ENCODE measurements at regions not wholly inside any gene's neighbourhood (a gene's known extent, or its start where the extent isn't known, plus 50 kb on each side); places are given as distances from the start of the nearest gene placed in this dataset.

GRCh38 chr2:198394208-198394607 lies 589.8 kb downstream of the PLCL1 start:
- H3K4me3 ChIP-seq (ENCODE audit: low read depth, low read length) = no peak overlapping the region
- no peak for TF ChIP-seq CTCF (IDR thresholded peaks at IDR 0.05; ENCODE audit: insufficient read depth, low read length)
- DNase-seq (ENCODE audit: low read depth) = no peak

- no peak for TF ChIP-seq CTCF (IDR thresholded peaks at IDR 0.05; ENCODE audit: insufficient read depth, low read length)
- no peak for DNase-seq (ENCODE audit: low read depth)
- H3K4me3 ChIP-seq (ENCODE audit: low read depth, low read length) = no peak overlapping the region
These were observed 586.3 kb downstream of the PLCL1 start for GRCh38 chr2:198390670-198391069.

- no peak for TF ChIP-seq CTCF (IDR thresholded peaks at IDR 0.05; ENCODE audit: insufficient read depth, low read length)
- no peak overlapping the region for H3K4me3 ChIP-seq (ENCODE audit: low read depth, low read length)
- no peak for DNase-seq (ENCODE audit: low read depth)
These were observed 583.3 kb downstream of the PLCL1 start for GRCh38 chr2:198387677-198388076.

- TF ChIP-seq CTCF (IDR thresholded peaks at IDR 0.05; ENCODE audit: insufficient read depth, low read length) = no peak
- no peak overlapping the region for H3K4me3 ChIP-seq (ENCODE audit: low read depth, low read length)
- no peak for DNase-seq (ENCODE audit: low read depth)
These were observed 581.5 kb downstream of the PLCL1 start for GRCh38 chr2:198385856-198386255.

- no peak overlapping the region for H3K4me3 ChIP-seq (ENCODE audit: low read depth, low read length)
- DNase-seq (ENCODE audit: low read depth) = no peak
- TF ChIP-seq CTCF (IDR thresholded peaks at IDR 0.05; ENCODE audit: insufficient read depth, low read length) = no peak
These were observed 580.9 kb downstream of the PLCL1 start for GRCh38 chr2:198385326-198385725.

- DNase-seq (ENCODE audit: low read depth) = no peak
- no peak for TF ChIP-seq CTCF (IDR thresholded peaks at IDR 0.05; ENCODE audit: insufficient read depth, low read length)
- H3K4me3 ChIP-seq (ENCODE audit: low read depth, low read length) = no peak overlapping the region
These were observed 579.0 kb downstream of the PLCL1 start for GRCh38 chr2:198383392-198383791.

GRCh38 chr2:198382811-198383210 lies 578.4 kb downstream of the PLCL1 start:
- no peak for TF ChIP-seq CTCF (IDR thresholded peaks at IDR 0.05; ENCODE audit: insufficient read depth, low read length)
- DNase-seq (ENCODE audit: low read depth) = no peak
- H3K4me3 ChIP-seq (ENCODE audit: low read depth, low read length) = no peak overlapping the region

All from fibroblast of the aortic adventitia (primary cell).